ENCODE measurements at regions not wholly inside any gene's neighbourhood (a gene's known extent, or its start where the extent isn't known, plus 50 kb on each side); places are given as distances from the start of the nearest gene placed in this dataset.
A peak's percentile ranks its signal among the peaks of the same experiment; 100 is the strongest.

DNA sequence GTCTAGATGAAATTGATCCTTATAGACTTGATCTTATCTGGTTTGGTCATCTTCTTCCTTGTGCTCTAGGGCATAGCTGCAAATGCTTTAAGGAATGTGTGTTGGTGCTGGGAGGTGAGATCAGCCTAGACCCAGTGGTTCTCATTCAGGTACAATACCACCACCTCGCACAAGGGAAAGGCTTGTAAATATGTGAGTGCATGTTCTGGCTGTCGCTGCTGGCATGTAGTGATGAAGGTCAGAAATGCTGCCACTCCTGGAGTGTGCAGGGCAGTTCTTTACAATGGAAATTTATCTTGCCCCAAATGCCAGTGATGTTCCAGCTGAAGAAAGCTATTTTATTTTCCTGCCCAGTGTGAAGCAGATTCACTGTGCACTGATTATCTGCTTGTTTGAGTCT is 900.9 kb downstream of the QKI start:
- Histone ChIP-seq H3K9me2 (ENCODE audit: insufficient read depth) (no peaks in the 10 kb centered on the region), H4K20me1 (ENCODE audit: insufficient read depth) (no peaks in the 10 kb centered on the region), H3K79me2 (ENCODE audit: insufficient read depth) (no peaks in the 10 kb centered on the region), H3K4me3 (no peak overlapping the region), H2AFZ (no peak overlapping the region), H3F3A (ENCODE audit: insufficient read depth) (no peaks in the 10 kb centered on the region), H3K9ac (no peak overlapping the region), H3K27ac (no peak overlapping the region), H3K36me3 (ENCODE audit: low read depth) (no peaks in the 10 kb centered on the region), H3K4me1 (ENCODE audit: insufficient read depth) (no peaks in the 10 kb centered on the region), H3K4me2 (ENCODE audit: unreplicated experiment) (no peak overlapping the region), H3K27me3 (replicated peaks; ENCODE audit: insufficient read depth) (no peaks in the 10 kb centered on the region), H3K9me3 (ENCODE audit: low read depth) (no peaks in the 10 kb centered on the region)
- in situ Hi-C loops (cut with MboI) = no loop called here
- WGBS, 2 experiments (ENCODE audit: low coverage in 1 of 2, low lambda C conversion rate in 2 of 2, missing lambda C conversion rate in 2 of 2) = 63 to 73% methylated on average over 2 of the region's 2 CpGs
- TF ChIP-seq EZH2phosphoT487 (IDR thresholded peaks at IDR 0.05; ENCODE audit: insufficient read depth, low read depth) = no peak
- no peak for TF ChIP-seq EZH2 (IDR thresholded peaks at IDR 0.05; ENCODE audit: insufficient read depth, poor library complexity, severe bottlenecking)
- no peak for DNase-seq

- H3K4me1 ChIP-seq (ENCODE audit: insufficient read depth) = peaks cover 4% of the 10 kb centered on the region
- H3F3A ChIP-seq (ENCODE audit: insufficient read depth) = peaks cover 12% of the 10 kb centered on the region; the same call in 1 of the 2 replicates
- no peak overlapping the region for H3K4me3 ChIP-seq
- H3K9me2 ChIP-seq (ENCODE audit: insufficient read depth) = no peaks in the 10 kb centered on the region
- no peak overlapping the region for H3K27ac ChIP-seq
- H3K36me3 ChIP-seq (ENCODE audit: low read depth) = no peaks in the 10 kb centered on the region
- no peak overlapping the region for H3K4me2 ChIP-seq (ENCODE audit: unreplicated experiment)
- TF ChIP-seq EZH2 (IDR thresholded peaks at IDR 0.05; ENCODE audit: insufficient read depth, poor library complexity, severe bottlenecking) = no peak
- no peak for TF ChIP-seq EZH2phosphoT487 (IDR thresholded peaks at IDR 0.05; ENCODE audit: insufficient read depth, low read depth)
- no peak overlapping the region for H2AFZ ChIP-seq
- in situ Hi-C loops (cut with MboI) = no loop called here
- DNase-seq = no peak
- H4K20me1 ChIP-seq (ENCODE audit: insufficient read depth) = no peaks in the 10 kb centered on the region
- H3K9me3 ChIP-seq (ENCODE audit: low read depth) = no peaks in the 10 kb centered on the region
- H3K79me2 ChIP-seq (ENCODE audit: insufficient read depth) = no peaks in the 10 kb centered on the region
- no peaks in the 10 kb centered on the region for H3K27me3 ChIP-seq (replicated peaks; ENCODE audit: insufficient read depth)
- H3K9ac ChIP-seq = no peak overlapping the region
These were observed 893.8 kb downstream of the QKI start for GRCh38 chr6:164308339-164308738.

GRCh38 chr6:164303102-164303964 is 888.8 kb downstream of the QKI start:
- peak; percentile 70 for DNase-seq
- in situ Hi-C loops (cut with MboI) = no loop called here
- peaks cover 5% of the 10 kb centered on the region for H3K4me1 ChIP-seq (ENCODE audit: insufficient read depth)
- no peak overlapping the region for H3K9ac ChIP-seq
- no peak overlapping the region; the same call in 1 of the 2 replicates for H2AFZ ChIP-seq
- H3K36me3 ChIP-seq (ENCODE audit: low read depth) = no peaks in the 10 kb centered on the region
- TF ChIP-seq EZH2phosphoT487 (IDR thresholded peaks at IDR 0.05; ENCODE audit: insufficient read depth, low read depth) (no peak), EZH2 (IDR thresholded peaks at IDR 0.05; ENCODE audit: insufficient read depth, poor library complexity, severe bottlenecking) (no peak)
- no peaks in the 10 kb centered on the region for H3K9me3 ChIP-seq (ENCODE audit: low read depth)
- 5 to 6% methylated on average over 5 of the region's 5 CpGs for WGBS, 2 experiments (ENCODE audit: low coverage in 1 of 2, low lambda C conversion rate in 2 of 2, missing lambda C conversion rate in 2 of 2)
- H3K27me3 ChIP-seq (replicated peaks; ENCODE audit: insufficient read depth) = no peaks in the 10 kb centered on the region
- H4K20me1 ChIP-seq (ENCODE audit: insufficient read depth) = no peaks in the 10 kb centered on the region
- H3F3A ChIP-seq (ENCODE audit: insufficient read depth) = peaks cover 12% of the 10 kb centered on the region; the same call in 1 of the 2 replicates
- H3K9me2 ChIP-seq (ENCODE audit: insufficient read depth) = no peaks in the 10 kb centered on the region
- no peaks in the 10 kb centered on the region for H3K79me2 ChIP-seq (ENCODE audit: insufficient read depth)
- no peak overlapping the region for H3K4me3 ChIP-seq
- peak overlapping the region; percentile 31 for H3K4me2 ChIP-seq (ENCODE audit: unreplicated experiment)
- H3K27ac ChIP-seq = 0 out of 2 replicates have a peak overlapping the region, but pooled peaks have one; percentile 17

GRCh38 chr6:164296411-164296810 is 881.9 kb downstream of the QKI start:
- H3K4me1 ChIP-seq (ENCODE audit: insufficient read depth) = no peaks in the 10 kb centered on the region
- no peak overlapping the region for H3K4me2 ChIP-seq (ENCODE audit: unreplicated experiment)
- no peaks in the 10 kb centered on the region for H3K27me3 ChIP-seq (replicated peaks; ENCODE audit: insufficient read depth)
- no peak overlapping the region for H2AFZ ChIP-seq
- H3K4me3 ChIP-seq = no peak overlapping the region
- in situ Hi-C loops (cut with MboI) = no loop called here
- H3K79me2 ChIP-seq (ENCODE audit: insufficient read depth) = no peaks in the 10 kb centered on the region
- TF ChIP-seq EZH2phosphoT487 (IDR thresholded peaks at IDR 0.05; ENCODE audit: insufficient read depth, low read depth) (no peak), EZH2 (IDR thresholded peaks at IDR 0.05; ENCODE audit: insufficient read depth, poor library complexity, severe bottlenecking) (no peak)
- H3K27ac ChIP-seq = no peak overlapping the region
- no peak for DNase-seq
- H3F3A ChIP-seq (ENCODE audit: insufficient read depth) = no peaks in the 10 kb centered on the region
- H3K9me3 ChIP-seq (ENCODE audit: low read depth) = no peaks in the 10 kb centered on the region
- H3K36me3 ChIP-seq (ENCODE audit: low read depth) = no peaks in the 10 kb centered on the region
- H3K9ac ChIP-seq = no peak overlapping the region
- WGBS, 2 experiments (ENCODE audit: low coverage in 1 of 2, low lambda C conversion rate in 2 of 2, missing lambda C conversion rate in 2 of 2) = 40 to 45% methylated on average over 4 of the region's 4 CpGs
- no peaks in the 10 kb centered on the region for H3K9me2 ChIP-seq (ENCODE audit: insufficient read depth)
- no peaks in the 10 kb centered on the region for H4K20me1 ChIP-seq (ENCODE audit: insufficient read depth)
